NOMO-1 treated with DMSO at 0.1 percent for 48 hours (cell line): ENCODE measurements at regions not wholly inside any gene's neighbourhood (a gene's known extent, or its start where the extent isn't known, plus 50 kb on each side); places are given as distances from the start of the nearest gene placed in this dataset.

Experiments used
- DNase-seq: peaks from one replicate; lab custom pipeline; 2025; ENCODE audit not compliant: unreplicated experiment; lab: John Stamatoyannopoulos, UW

- no peak for DNase-seq
These were observed 204.2 kb downstream of the USP12 start for GRCh38 chr13:26967119-26968038.

GRCh38 chr13:26966701-26967080 lies 204.9 kb downstream of the USP12 start:
- DNase-seq = no peak

GRCh38 chr13:26965952-26966700 lies 205.5 kb downstream of the USP12 start:
- no peak for DNase-seq

DNA sequence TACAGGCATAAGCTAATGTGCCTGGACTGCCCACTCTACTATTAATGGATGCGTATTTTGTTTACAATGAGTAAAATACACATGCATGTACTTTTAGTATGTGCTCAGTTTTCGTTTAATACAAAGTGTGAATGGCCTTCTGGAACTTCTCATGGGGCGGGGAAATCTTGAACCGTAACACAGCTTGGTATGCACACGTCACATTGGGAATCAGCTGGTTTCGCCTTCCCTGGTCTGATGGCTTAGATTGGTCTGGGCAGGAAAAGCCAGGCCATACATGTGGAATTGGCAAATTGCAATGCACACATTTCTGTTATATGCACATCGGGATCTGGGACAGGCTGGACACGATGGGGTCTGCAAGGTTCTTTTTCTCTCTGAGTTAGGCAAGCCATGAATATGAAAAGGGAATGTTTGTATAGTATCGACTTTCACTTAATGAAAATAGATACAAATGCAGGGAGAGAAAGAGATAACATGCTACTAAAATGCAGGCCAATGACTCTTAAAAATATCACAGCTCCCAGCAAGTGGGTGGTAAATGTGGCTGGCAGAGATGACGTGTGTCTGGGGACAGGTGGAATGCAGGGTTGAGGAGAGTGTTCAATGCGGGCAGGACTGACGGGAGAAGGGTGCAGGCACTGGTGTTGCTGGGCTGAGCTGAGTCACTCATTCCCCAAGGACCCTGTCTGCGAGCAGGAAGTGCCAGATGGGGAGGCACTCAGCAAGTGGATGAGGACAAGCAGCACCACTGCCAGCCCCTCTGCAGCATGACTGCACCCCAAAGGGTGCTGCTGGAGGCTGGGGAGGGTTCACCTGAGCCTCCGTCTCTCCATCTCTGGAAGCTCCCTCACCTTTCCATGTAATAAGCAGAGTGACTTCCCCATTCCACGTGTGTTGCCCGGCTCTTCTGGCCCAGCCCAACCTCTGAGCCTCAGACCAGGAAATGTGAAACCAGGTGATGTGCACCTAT lies 204.0 kb upstream of the GPR12 start:
- DNase-seq = no peak

GRCh38 chr13:26962671-26963070 lies 202.1 kb upstream of the GPR12 start:
- DNase-seq = no peak

DNA sequence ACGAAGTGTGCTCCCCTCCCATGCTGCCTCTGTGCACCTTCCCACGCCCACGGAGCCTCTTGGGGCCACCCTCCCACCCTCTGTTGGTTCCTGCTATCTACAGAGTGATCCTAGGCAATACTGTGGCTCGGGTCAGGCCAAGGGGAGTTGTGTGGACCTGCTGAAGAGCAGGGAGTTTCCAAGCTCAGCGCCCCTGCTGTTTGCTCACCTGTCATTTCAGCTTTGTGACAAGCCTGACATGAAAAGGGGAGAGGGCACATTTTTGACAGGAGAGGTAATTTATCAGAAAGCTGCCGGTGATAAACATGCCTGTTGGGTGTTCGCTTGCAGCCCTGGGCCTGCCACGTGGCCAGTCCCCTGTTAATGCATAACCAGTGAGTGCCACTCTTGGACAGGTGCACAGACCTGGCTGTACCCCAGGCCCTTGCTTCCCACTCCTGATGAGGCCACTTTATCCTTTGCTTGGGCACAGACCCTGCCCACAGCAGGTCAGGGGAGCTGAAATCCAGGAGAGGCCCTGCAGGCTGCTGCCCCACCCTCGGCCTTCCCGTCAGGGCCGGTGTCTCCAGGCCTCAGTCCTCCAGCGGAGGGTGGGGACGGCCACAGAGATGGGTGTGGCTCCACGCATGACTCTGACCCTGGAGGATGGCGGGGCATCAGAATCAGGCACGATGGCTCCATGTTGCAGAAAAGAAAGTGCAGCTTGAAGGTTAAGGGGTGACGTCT lies 201.5 kb upstream of the GPR12 start:
- DNase-seq = no peak

DNA sequence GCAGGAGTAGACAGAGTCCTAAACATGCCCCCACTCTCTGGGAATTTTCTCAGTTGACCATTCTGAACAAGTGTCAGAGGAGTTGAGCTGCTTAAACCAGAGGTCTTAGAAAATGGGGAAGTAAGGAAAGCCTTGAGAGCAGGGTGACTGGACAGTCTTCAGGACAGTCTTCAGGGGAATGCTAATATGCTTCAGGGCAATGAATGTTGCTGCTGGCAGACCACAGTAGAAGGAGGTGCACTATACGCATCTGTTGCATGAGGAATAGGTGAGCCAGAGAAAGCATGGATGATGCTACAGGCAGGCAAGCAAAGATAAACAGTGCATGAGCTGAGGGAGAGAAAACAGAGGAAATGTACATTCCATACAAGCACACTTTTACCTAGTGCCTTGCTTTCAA lies 196.6 kb upstream of the GPR12 start:
- peak; percentile 84 for DNase-seq

DNA sequence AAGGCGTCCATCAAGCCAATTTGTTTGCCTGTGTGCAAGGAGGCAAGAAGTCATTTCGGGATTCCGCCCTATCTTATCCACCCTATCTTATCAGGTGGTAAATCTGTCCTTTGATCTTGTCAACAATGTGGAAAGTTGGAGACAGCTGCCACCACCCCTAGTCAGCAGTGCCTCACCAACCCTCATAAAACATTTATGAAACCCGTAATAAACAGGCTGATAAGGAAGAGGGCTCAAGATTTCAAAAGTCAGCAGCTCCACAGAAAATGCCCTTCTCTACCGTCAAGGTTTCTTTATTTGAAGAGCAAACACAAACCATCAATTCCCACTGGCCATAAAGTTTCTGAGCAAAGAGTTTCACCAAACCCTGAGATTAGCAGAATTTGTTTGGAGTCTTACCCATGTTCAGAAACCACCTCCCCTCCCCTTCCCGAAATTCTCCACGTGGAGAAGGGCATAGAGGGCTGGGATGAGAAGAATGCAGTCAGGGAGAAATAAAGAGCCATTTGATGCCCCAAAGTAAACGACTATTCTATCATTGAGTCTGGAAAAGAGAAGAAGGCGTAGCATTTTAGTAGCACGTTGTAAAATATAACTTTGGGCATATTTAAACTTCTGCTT lies 196.0 kb upstream of the GPR12 start:
- no peak for DNase-seq

DNA sequence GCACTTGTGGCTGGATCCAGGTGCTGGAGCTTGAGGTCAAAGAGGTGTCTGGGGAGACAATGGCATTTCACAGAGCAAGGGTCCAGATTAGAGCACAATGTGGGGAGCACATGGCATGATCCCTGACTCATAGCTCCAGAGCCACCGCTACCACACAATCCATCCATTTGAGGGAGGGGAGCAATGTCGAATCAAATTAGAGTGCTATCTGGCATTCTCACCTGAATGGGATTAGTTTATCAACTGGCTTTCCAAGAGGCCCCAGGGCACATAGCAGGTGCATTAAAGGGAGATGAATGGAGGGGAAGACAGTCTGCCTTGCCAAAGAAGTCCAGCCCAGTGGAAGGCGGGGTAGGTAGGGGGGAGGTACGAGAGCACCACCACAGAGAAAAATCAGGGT lies 194.4 kb upstream of the GPR12 start:
- DNase-seq = no peak

DNA sequence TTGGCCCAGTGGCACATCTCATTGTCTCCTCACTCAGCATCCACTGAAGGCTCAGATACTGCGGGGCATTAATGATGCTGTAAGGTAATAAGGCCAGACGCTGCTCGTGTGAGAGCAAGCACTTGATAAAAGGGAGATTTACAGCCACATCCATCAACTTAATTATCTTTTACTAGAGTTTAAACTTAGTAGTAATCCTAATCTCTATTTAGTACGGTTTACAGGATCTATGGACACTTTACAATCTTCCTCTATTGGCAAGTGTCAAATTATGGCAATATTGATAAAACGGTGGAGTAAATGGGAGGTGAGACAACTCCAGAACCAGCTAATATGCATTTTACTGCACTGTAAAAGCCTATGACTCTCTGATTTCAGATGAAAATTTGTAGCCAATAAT lies 192.7 kb upstream of the GPR12 start:
- no peak for DNase-seq

GRCh38 chr13:26952551-26953143 lies 192.1 kb upstream of the GPR12 start:
- DNase-seq = no peak

DNA sequence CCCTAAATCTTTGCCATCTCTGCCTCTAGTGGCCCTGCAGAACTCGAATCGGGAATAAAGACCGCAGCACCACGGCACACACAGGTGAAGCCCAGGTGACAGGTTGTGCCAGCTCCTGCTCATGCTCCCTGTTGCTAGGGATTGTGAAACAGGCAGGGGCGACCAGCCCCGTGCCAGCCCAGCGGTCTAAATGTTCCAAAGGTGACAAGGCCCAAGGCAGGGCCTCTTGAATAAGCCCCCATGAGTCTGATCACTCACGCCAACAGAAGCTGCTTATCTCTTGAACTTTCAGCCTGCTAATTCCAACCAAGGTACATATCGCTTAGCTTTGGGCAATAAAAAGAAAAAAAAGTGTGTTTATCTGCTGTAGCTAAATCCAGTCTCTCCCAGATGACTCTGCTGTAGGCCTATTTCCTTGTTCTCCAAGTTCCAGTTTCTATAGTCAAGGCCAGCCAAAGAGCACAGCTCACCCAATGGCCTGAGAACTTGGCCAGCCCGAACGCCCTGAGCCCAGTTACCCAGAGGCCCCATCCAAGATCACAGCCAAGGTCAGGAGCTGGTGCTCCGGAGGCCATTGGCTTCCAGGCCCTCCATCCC lies 191.1 kb upstream of the GPR12 start:
- DNase-seq = no peak

GRCh38 chr13:26950968-26951367 lies 190.4 kb upstream of the GPR12 start:
- DNase-seq = no peak

DNA sequence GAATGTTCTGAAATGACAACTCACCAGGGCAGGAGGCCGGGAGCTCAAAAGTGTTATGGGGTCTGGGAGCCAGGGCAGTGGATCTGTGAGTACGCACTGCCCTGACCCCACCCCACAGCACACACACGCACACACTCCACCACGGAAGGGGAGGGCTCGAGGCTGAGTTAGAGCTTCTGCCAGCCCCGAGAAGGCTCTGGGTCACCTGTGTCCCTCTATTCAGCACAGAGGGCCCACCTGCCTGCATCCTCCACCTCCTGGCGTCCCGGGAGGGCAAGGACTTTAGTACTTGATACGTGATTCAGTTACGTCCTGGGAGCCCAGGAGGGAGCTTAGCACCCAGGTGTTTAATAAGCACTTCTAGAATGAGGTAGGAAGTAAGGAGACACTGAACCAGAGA lies 190.0 kb upstream of the GPR12 start:
- DNase-seq = no peak

GRCh38 chr13:26949701-26950502 lies 189.3 kb upstream of the GPR12 start:
- no peak for DNase-seq

GRCh38 chr13:26948353-26948752 lies 187.8 kb upstream of the GPR12 start:
- no peak for DNase-seq

DNA sequence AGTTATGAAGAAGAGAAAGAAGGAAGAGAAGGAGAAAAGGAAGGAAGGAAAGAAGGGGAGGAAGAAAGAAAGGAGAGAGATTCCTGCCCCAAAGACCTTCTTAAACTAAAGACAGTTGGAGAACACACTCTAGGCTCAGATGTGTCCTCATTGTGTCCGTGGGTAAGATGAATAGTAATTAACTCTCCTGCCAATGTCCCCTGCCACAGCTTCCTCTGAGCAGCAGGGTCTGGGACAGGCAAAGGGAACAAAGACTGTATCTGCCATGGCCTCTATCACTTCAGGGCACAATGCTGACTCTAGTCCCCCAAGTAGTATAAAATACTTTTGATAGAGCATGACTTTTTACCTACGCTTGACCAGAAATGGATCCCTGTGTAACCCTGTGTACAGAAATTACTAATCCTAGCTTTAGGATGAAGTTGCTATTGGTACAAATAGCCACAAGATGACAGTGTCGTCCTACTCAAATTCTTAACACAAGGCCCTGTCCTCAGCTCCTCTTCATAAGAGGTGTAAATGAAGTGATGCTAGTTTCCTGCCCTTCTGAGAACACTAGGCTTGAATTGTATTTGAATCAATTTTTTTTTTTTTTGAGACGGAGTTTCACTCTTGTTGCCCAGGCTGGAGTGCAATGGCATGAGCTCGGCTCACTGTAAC lies 186.2 kb upstream of the GPR12 start:
- DNase-seq = peak; percentile 83

DNA sequence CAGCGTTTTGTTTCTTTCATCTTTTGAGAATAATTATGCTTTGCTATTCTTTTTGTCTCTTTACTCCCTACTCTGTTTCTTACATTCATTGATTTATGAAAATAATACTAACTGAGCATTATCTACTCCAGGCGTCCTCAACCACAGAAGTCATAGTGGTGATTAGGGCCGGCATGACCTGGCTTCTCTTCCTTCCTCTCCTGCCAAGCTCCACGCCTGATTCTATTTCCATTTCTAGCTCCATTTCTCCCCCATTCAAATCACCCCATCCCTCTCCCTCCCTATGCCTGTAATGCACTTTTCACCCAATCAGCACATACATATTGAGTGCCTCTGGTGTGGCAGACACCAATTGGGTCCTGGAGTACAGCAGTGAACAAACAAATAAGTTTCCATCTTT lies 183.2 kb upstream of the GPR12 start:
- no peak for DNase-seq
